PFSK-1 (cell line): ENCODE measurements at regions not wholly inside any gene's neighbourhood (a gene's known extent, or its start where the extent isn't known, plus 50 kb on each side); places are given as distances from the start of the nearest gene placed in this dataset.

Experiments
- FOXP2 ChIP-seq: optimal IDR thresholded peaks from 2 replicates; pipeline ENCODE3; 2011; ENCODE audit warnings: borderline replicate concordance, control low read depth, inconsistent platforms; ENCODE audit not compliant: insufficient read depth; ENCODE audit errors: extremely low read length, extremely low read depth
- POLR2AphosphoS5 ChIP-seq: IDR thresholded peaks from 2 replicates; pipeline ENCODE4 v1.6.1; 2012; ENCODE audit warnings: low read depth, mild to moderate bottlenecking, control low read depth, low read length, moderate library complexity
- SIN3A ChIP-seq: IDR thresholded peaks from 2 replicates; pipeline ENCODE4 v1.6.1; 2012; ENCODE audit warnings: mild to moderate bottlenecking, low read length, moderate library complexity, borderline replicate concordance; ENCODE audit not compliant: insufficient read depth
- TAF1 ChIP-seq: IDR thresholded peaks from 2 replicates; pipeline ENCODE4 v1.6.1; 2012; ENCODE audit warnings: low read length, control low read depth, borderline replicate concordance; ENCODE audit not compliant: insufficient read depth
- TF ChIP-seq, protein P1 (sequence below), 2 experiments: IDR thresholded peaks; 2 replicates each; pipeline versions ENCODE4 v1.6.1 to v1.8.0; 2011 to 2012; ENCODE audit warnings: low read depth in 2 of 2, low read length in 2 of 2, control low read depth in 1 of 2, inconsistent platforms in 1 of 2, mild to moderate bottlenecking in 1 of 2, moderate library complexity in 1 of 2; ENCODE audit not compliant: insufficient read depth in 1 of 2

DNA sequence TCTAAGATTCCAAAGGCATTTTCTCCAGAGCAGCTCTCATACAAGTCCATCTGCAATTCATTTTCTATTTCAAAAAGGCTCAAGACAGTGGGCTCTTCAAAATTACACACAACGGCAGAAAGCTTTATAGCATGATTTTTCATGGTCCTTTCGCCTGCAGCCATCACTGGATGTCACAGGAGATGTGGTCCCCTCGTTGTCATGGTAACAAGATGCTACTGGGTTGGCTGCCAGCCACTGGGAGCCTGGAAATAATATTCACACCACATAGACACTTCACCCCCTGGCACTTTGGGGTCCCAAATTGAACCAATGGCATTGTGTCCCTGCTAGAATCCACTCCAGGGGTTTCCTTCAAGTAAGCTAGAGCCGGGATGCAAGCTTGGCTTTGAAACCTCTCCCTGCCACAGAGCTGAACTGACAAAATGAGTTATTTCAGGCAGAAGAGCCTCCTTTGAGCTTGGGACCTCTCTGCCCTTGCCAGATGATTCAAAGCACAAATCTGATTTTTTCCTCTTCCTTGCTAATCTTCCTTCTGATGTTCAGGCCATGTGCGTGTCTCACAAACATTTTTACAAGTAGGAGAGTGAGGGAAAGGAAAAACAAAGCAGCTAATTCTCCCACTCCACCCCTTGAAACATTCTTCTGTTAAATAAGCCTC, 512.6 kb upstream of the ADAMTS9 start:
- TF ChIP-seq POLR2AphosphoS5 (no peak), SIN3A (no peak), TAF1 (no peak), FOXP2 (no peak)
- TF ChIP-seq, protein P1, sequence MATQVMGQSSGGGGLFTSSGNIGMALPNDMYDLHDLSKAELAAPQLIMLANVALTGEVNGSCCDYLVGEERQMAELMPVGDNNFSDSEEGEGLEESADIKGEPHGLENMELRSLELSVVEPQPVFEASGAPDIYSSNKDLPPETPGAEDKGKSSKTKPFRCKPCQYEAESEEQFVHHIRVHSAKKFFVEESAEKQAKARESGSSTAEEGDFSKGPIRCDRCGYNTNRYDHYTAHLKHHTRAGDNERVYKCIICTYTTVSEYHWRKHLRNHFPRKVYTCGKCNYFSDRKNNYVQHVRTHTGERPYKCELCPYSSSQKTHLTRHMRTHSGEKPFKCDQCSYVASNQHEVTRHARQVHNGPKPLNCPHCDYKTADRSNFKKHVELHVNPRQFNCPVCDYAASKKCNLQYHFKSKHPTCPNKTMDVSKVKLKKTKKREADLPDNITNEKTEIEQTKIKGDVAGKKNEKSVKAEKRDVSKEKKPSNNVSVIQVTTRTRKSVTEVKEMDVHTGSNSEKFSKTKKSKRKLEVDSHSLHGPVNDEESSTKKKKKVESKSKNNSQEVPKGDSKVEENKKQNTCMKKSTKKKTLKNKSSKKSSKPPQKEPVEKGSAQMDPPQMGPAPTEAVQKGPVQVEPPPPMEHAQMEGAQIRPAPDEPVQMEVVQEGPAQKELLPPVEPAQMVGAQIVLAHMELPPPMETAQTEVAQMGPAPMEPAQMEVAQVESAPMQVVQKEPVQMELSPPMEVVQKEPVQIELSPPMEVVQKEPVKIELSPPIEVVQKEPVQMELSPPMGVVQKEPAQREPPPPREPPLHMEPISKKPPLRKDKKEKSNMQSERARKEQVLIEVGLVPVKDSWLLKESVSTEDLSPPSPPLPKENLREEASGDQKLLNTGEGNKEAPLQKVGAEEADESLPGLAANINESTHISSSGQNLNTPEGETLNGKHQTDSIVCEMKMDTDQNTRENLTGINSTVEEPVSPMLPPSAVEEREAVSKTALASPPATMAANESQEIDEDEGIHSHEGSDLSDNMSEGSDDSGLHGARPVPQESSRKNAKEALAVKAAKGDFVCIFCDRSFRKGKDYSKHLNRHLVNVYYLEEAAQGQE (IDR thresholded peaks at IDR 0.05; ENCODE audit: insufficient read depth in 1 of 2, low read depth in 2 of 2, low read length in 2 of 2), result no peak
